ENCODE measurements at regions not wholly inside any gene's neighbourhood (a gene's known extent, or its start where the extent isn't known, plus 50 kb on each side); places are given as distances from the start of the nearest gene placed in this dataset.

DNA sequence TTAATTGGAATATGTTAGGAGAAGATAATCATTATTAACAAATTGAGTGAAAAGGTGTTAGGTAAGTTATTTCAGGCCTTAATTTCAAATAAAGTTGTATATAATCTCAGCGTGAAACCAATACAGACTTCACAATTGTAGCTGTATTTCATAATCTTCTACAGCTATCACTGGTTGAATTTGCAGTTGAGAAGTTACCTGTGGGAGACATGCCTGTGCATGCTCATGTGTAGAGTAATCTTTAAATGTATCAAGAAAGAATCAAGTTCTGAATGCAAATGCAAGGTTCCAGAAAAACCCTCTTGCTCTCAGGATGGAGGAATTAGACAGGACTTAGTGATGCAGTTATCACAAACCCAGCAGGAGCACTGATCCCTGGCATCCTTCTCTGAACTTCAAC is 938.4 kb upstream of the SLC10A2 start:
- Mint-ChIP-seq H3K27ac (ENCODE audit: low read depth) (no peak overlapping the region), H3K27me3 (no peaks in the 10 kb centered on the region), H3K4me1 (no peaks in the 10 kb centered on the region), H3K9me3 (no peaks in the 10 kb centered on the region), H3K4me3 (no peak overlapping the region), H3K36me3 (ENCODE audit: insufficient read depth) (no peaks in the 10 kb centered on the region)
- DNase-seq (ENCODE audit: low spot score in 2 of 2) (no peak), ATAC-seq (replicated peaks; ENCODE audit: extremely low read depth, poor library complexity, severe bottlenecking) (no peak)

- no peaks in the 10 kb centered on the region for H3K36me3 Mint-ChIP-seq (ENCODE audit: insufficient read depth)
- no peak for ATAC-seq (replicated peaks; ENCODE audit: extremely low read depth, poor library complexity, severe bottlenecking)
- no peaks in the 10 kb centered on the region for H3K4me1 Mint-ChIP-seq
- H3K9me3 Mint-ChIP-seq: no peaks in the 10 kb centered on the region
- no peak overlapping the region for H3K4me3 Mint-ChIP-seq
- no peak for DNase-seq (ENCODE audit: low spot score in 2 of 2)
- no peak overlapping the region for H3K27ac Mint-ChIP-seq (ENCODE audit: low read depth)
- H3K27me3 Mint-ChIP-seq: no peaks in the 10 kb centered on the region
Measured at GRCh38 chr13:104002216-104002615, 936.0 kb upstream of the SLC10A2 start.

- no peak for DNase-seq (ENCODE audit: low spot score in 2 of 2)
- Mint-ChIP-seq H3K27ac (ENCODE audit: low read depth) (no peak overlapping the region), H3K36me3 (ENCODE audit: insufficient read depth) (no peaks in the 10 kb centered on the region), H3K27me3 (no peaks in the 10 kb centered on the region), H3K4me3 (no peak overlapping the region), H3K9me3 (no peaks in the 10 kb centered on the region), H3K4me1 (no peaks in the 10 kb centered on the region)
- no peak for ATAC-seq (replicated peaks; ENCODE audit: extremely low read depth, poor library complexity, severe bottlenecking)
Measured at GRCh38 chr13:104001766-104002165, 935.5 kb upstream of the SLC10A2 start.

DNA sequence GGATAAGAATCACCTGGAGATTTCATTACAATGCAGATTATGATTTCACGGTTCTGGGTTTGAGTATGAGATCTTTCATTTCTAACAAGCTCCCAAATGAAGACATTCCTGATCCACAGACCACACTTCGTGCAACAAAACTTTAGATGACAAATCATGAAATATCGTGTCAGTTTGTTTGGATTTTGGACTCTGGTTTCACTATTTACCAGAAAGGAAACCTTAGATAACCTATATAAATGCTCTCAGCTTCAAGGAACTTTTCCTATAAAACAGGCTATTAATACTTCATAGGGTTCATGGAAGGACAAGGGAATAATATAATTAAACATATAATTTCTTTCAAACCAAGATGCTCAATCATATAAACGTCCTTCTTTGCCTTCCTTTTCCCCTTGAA is 930.5 kb upstream of the SLC10A2 start:
- H3K4me3 Mint-ChIP-seq: no peak overlapping the region
- no peak for ATAC-seq (replicated peaks; ENCODE audit: extremely low read depth, poor library complexity, severe bottlenecking)
- no peaks in the 10 kb centered on the region for H3K4me1 Mint-ChIP-seq
- no peaks in the 10 kb centered on the region for H3K36me3 Mint-ChIP-seq (ENCODE audit: insufficient read depth)
- H3K27me3 Mint-ChIP-seq: no peaks in the 10 kb centered on the region
- DNase-seq (ENCODE audit: low spot score in 2 of 2): no peak
- peaks cover 15% of the 10 kb centered on the region for H3K9me3 Mint-ChIP-seq
- no peak overlapping the region for H3K27ac Mint-ChIP-seq (ENCODE audit: low read depth)

DNA sequence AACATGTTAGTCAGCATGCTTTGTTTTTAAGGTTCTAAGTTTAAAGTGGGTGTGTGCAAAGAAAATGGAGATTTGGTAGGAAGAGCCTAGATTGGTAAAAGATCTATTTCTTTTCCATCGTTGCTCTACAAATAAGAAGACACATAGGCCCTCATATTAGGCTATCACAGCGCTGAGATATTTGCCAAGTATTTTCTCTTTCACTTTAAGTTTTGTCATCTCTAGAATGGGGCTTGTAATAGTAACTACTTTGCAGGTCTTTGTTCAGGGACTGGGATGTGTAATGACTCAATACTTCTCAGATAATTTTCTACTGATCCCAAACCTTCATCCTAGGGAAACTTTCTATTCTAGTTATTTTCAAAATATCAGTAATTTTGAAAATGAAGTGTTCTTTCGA is 917.7 kb upstream of the SLC10A2 start:
- Mint-ChIP-seq H3K36me3 (ENCODE audit: insufficient read depth) (no peaks in the 10 kb centered on the region), H3K27me3 (no peaks in the 10 kb centered on the region), H3K4me3 (no peak overlapping the region), H3K27ac (ENCODE audit: low read depth) (no peak overlapping the region), H3K4me1 (no peaks in the 10 kb centered on the region), H3K9me3 (peaks cover 14% of the 10 kb centered on the region)
- DNase-seq (ENCODE audit: low spot score in 2 of 2) (no peak), ATAC-seq (replicated peaks; ENCODE audit: extremely low read depth, poor library complexity, severe bottlenecking) (no peak)

DNA sequence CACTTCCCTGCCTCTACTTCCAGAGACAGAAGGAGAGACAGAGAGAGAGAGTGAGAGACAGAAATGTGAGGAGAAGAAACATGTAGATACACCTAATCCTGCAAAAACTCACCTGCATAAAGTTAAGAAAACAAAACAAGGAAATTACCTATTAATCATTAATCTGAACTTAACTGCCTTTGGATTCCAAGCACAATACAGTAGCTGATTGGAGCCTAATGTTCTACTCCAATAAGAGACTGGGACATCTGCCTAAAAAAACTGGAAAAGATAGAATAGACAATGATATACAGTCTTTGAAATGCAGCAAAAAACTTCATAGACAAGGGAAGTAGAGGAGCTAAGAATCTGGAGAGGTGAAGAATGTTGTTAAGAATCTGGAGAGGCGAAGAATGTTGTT is 910.2 kb upstream of the SLC10A2 start:
- H3K27ac Mint-ChIP-seq (ENCODE audit: low read depth): no peak overlapping the region
- DNase-seq (ENCODE audit: low spot score in 2 of 2) (no peak), ATAC-seq (replicated peaks; ENCODE audit: extremely low read depth, poor library complexity, severe bottlenecking) (no peak)
- H3K36me3 Mint-ChIP-seq (ENCODE audit: insufficient read depth): no peaks in the 10 kb centered on the region
- H3K9me3 Mint-ChIP-seq: peaks cover 11% of the 10 kb centered on the region
- H3K4me3 Mint-ChIP-seq: no peak overlapping the region
- H3K4me1 Mint-ChIP-seq: no peaks in the 10 kb centered on the region
- H3K27me3 Mint-ChIP-seq: no peaks in the 10 kb centered on the region

GRCh38 chr13:103973740-103974139 is 907.5 kb upstream of the SLC10A2 start:
- Mint-ChIP-seq H3K27ac (ENCODE audit: low read depth) (no peak overlapping the region), H3K4me3 (no peak overlapping the region), H3K36me3 (ENCODE audit: insufficient read depth) (no peaks in the 10 kb centered on the region), H3K9me3 (peaks cover 11% of the 10 kb centered on the region), H3K4me1 (no peaks in the 10 kb centered on the region), H3K27me3 (no peaks in the 10 kb centered on the region)
- ATAC-seq (replicated peaks; ENCODE audit: extremely low read depth, poor library complexity, severe bottlenecking): no peak
- DNase-seq (ENCODE audit: low spot score in 2 of 2): no peak

- Mint-ChIP-seq H3K27ac (ENCODE audit: low read depth) (no peak overlapping the region), H3K4me3 (no peak overlapping the region), H3K27me3 (no peaks in the 10 kb centered on the region), H3K4me1 (no peaks in the 10 kb centered on the region), H3K36me3 (ENCODE audit: insufficient read depth) (no peaks in the 10 kb centered on the region), H3K9me3 (peaks cover 6% of the 10 kb centered on the region)
- ATAC-seq (replicated peaks; ENCODE audit: extremely low read depth, poor library complexity, severe bottlenecking): no peak
- no peak for DNase-seq (ENCODE audit: low spot score in 2 of 2)
Measured at GRCh38 chr13:103969520-103970050, 903.4 kb upstream of the SLC10A2 start.

DNA sequence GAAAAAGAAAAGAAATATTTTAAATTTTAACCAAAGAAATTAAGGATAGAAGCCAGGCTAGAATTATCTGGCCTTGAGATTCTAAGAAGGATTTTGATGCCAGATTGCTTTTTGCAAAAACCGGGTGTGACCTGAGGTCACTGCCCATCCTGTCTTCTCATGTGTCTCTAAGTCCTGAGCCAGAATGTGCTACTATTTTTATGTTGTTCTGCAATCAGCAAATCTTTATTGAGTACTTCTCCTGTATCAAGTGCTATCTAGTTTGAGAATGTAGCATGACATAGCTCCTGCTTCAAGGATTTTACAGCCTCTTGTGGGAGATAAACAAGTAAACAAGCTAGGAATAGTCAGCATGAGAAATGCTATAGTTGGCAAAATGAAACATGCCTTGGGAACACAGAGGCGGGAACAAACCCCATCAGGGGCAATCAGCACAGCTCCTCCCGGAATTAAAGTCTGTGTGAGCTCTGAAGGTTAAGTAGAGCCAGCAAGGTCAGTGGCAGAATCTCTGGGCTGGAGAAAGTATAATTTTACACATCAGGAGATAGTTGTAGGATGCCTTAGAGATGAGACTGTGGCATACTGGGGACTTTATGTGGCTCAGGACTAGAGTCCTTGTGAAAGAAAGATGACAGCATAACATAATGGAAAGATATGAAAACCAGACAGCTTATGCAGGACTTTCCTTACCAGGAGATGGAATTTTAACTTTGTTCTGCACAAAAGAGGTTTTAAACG is 899.5 kb upstream of the SLC10A2 start:
- no peak overlapping the region for H3K4me3 Mint-ChIP-seq

GRCh38 chr13:103961784-103962183 is 895.6 kb upstream of the SLC10A2 start:
- H3K27ac Mint-ChIP-seq (ENCODE audit: low read depth): no peak overlapping the region
- DNase-seq (ENCODE audit: low spot score in 2 of 2) (no peak), ATAC-seq (replicated peaks; ENCODE audit: extremely low read depth, poor library complexity, severe bottlenecking) (no peak)
- H3K27me3 Mint-ChIP-seq: no peaks in the 10 kb centered on the region
- peaks cover 18% of the 10 kb centered on the region for H3K9me3 Mint-ChIP-seq
- no peaks in the 10 kb centered on the region for H3K4me1 Mint-ChIP-seq
- H3K4me3 Mint-ChIP-seq: no peak overlapping the region
- no peaks in the 10 kb centered on the region for H3K36me3 Mint-ChIP-seq (ENCODE audit: insufficient read depth)

More for the DNA sequence above, 899.5 kb upstream of the SLC10A2 start:
- DNase-seq (ENCODE audit: low spot score in 2 of 2) (no peak), ATAC-seq (replicated peaks; ENCODE audit: extremely low read depth, poor library complexity, severe bottlenecking) (no peak)
- peaks cover 18% of the 10 kb centered on the region for H3K9me3 Mint-ChIP-seq
- H3K27me3 Mint-ChIP-seq: no peaks in the 10 kb centered on the region
- H3K36me3 Mint-ChIP-seq (ENCODE audit: insufficient read depth): no peaks in the 10 kb centered on the region
- H3K4me1 Mint-ChIP-seq: no peaks in the 10 kb centered on the region
- no peak overlapping the region for H3K27ac Mint-ChIP-seq (ENCODE audit: low read depth)

DNA sequence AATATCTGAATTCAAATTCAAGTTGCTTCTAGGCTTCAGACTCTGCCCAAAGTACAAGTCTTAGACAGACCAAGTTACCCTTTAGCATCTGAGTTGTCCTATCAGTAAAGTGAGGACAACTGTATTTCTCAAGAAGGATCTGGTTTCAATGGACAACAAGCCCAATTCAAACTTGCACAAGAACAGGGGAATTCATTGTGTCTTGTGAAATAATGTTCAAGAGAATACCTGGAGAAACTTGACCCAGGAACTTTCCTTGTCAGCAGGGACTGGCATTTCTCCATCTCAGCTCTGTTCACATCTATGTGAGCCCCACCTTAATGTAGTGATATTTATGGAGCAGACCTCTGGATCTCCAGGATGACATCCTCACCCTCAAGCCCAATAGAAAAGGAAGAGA is 894.9 kb upstream of the SLC10A2 start:
- Mint-ChIP-seq H3K4me1 (no peaks in the 10 kb centered on the region), H3K27ac (ENCODE audit: low read depth) (no peak overlapping the region), H3K9me3 (peaks cover 16% of the 10 kb centered on the region), H3K27me3 (no peaks in the 10 kb centered on the region), H3K36me3 (ENCODE audit: insufficient read depth) (no peaks in the 10 kb centered on the region), H3K4me3 (no peak overlapping the region)
- DNase-seq (ENCODE audit: low spot score in 2 of 2) (no peak), ATAC-seq (replicated peaks; ENCODE audit: extremely low read depth, poor library complexity, severe bottlenecking) (no peak)

- H3K27ac Mint-ChIP-seq (ENCODE audit: low read depth): no peak overlapping the region
- H3K4me3 Mint-ChIP-seq: no peak overlapping the region
- H3K27me3 Mint-ChIP-seq: no peaks in the 10 kb centered on the region
- DNase-seq (ENCODE audit: low spot score in 2 of 2) (no peak), ATAC-seq (replicated peaks; ENCODE audit: extremely low read depth, poor library complexity, severe bottlenecking) (no peak)
- H3K36me3 Mint-ChIP-seq (ENCODE audit: insufficient read depth): no peaks in the 10 kb centered on the region
- H3K9me3 Mint-ChIP-seq: peaks cover 14% of the 10 kb centered on the region
- no peaks in the 10 kb centered on the region for H3K4me1 Mint-ChIP-seq
Measured at GRCh38 chr13:103960001-103960400, 893.8 kb upstream of the SLC10A2 start.

- ATAC-seq (replicated peaks; ENCODE audit: extremely low read depth, poor library complexity, severe bottlenecking): no peak
- no peak for DNase-seq (ENCODE audit: low spot score in 2 of 2)
- Mint-ChIP-seq H3K27me3 (no peaks in the 10 kb centered on the region), H3K4me3 (no peak overlapping the region), H3K27ac (ENCODE audit: low read depth) (no peak overlapping the region), H3K9me3 (peaks cover 18% of the 10 kb centered on the region), H3K4me1 (no peaks in the 10 kb centered on the region), H3K36me3 (ENCODE audit: insufficient read depth) (no peaks in the 10 kb centered on the region)
Measured at GRCh38 chr13:103958691-103959090, 892.5 kb upstream of the SLC10A2 start.

Measured in central memory CD8-positive, alpha-beta T cell (primary cell).